Forelimb muscle (tissue), 1 donor: ENCODE measurements at regions not wholly inside any gene's neighbourhood (a gene's known extent, or its start where the extent isn't known, plus 50 kb on each side); places are given as distances from the start of the nearest gene placed in this dataset.
"Not testable (repeated sequence)": the region's sequence is repeated elsewhere in the genome, so short reads cannot be mapped to it uniquely, and the experiment has no call there.

Source experiments
- DNase-seq: peaks from one replicate; pipeline ENCODE4 v3.0.0-alpha.2; 2013; ENCODE audit warnings: low read depth

- no peak for DNase-seq
Measured at GRCh38 chr14:98184457-98184856, 1087.5 kb downstream of the BCL11B start.

GRCh38 chr14:98185036-98185435, 1087.0 kb downstream of the BCL11B start:
- no peak for DNase-seq

- no peak for DNase-seq
Measured at GRCh38 chr14:98186140-98186539, 1085.9 kb downstream of the BCL11B start.

- DNase-seq, result no peak
Measured at GRCh38 chr14:98187281-98187680, 1084.7 kb downstream of the BCL11B start.

DNA sequence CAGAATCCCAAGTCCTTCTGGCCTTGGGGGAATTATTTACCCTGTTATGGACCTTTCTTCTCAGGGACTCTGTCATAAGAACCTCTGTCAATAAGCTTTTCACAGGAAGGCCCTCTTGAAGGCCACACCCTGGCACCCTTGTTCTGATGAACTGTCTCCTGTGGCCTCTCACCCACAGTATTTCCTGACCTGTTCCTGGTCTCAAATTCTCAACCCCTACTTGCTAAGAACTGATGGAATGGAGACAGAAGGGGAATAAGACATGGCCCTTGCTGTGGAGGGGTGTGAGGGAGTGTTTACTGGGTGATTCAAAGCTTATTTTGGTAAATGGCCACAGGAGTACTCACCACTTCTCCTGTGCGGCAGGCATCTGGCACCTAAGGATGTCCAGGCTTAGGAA, 1082.9 kb downstream of the BCL11B start:
- DNase-seq, result no peak

- no peak for DNase-seq
Measured at GRCh38 chr14:98189511-98189910, 1082.5 kb downstream of the BCL11B start.

DNA sequence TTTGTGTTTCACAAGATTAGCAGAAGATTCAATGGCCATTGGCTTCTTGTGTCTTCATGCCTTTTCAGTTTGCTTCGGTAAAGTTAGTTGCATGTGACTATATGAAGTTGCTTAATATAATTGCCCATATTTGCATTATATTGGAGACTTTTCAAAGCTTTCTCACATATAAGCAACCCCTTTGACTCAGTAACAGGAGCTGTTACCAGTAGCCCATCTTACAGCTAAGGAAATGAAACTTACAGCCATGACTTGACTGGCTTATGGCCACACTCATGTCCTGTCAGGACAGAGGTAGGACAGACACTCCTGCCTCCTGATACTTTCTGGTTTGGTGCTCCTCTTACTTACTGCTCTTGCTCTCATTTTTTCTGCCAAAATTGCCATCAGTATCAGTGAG, 1082.1 kb downstream of the BCL11B start:
- DNase-seq, result no peak

GRCh38 chr14:98192946-98193345, 1079.1 kb downstream of the BCL11B start:
- DNase-seq, result no peak

GRCh38 chr14:98194821-98195220, 1077.2 kb downstream of the BCL11B start:
- DNase-seq, result no peak

DNA sequence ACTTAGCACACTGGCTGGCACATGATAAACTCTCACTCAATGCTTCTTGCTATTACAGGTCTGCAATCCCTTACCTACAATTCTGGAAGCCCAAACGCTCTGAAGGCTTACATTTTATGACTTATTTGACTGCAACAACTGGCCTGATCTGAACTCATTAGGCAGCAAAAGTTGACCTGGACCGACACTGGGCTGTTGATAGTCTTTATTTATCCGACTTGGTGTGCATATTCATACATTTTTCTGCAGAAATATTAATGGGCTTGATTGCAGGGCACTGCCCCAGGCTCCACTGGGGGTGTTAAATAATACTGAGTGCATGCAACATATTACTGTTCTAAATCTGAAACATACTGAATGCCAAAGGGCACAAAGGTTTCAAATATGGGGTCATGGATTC, 1076.7 kb downstream of the BCL11B start:
- no peak for DNase-seq

- no peak for DNase-seq
Measured at GRCh38 chr14:98197933-98198332, 1074.1 kb downstream of the BCL11B start.

GRCh38 chr14:98198385-98198784, 1073.6 kb downstream of the BCL11B start:
- no peak for DNase-seq

DNA sequence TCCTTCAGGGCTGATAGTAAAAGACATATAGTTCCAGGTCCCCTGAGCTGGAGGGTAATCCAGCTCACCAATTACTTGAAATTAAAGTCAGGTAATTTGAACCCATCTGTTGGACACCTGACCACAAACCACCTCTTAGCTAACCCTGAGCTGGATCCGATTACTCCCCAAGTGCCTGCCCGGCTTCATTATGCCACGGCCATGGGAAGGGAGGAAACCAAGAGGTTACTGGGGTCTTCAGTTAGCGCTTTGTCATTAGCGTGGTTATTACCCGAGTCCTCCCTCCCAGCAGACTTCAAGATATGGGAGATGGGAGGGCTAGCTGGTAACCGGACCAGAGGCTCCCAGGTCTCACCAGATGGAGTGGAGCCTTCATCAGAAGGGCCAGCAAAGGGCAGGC, 1071.4 kb downstream of the BCL11B start:
- no peak for DNase-seq

DNA sequence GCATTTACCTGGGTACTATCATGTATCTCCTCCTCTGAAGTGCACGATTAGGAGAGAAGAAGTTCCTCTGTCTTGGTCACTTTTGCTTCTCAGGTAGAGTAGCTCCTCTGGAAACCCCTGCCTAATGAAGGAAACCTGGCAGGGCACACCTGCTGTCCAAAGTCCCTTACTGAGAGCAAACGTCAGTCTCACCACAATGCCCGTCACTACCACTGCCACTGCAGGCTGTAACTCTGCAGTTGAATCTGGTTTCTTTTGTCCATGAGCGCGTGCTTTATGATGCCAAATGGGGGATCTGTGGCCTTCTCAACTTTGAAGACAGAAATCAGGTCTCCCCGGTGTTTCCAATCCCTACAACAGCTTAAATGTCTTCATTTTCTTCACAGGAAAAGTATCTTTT, 1068.6 kb downstream of the BCL11B start:
- no peak for DNase-seq

- no peak for DNase-seq
Measured at GRCh38 chr14:98204139-98204538, 1067.9 kb downstream of the BCL11B start.

DNA sequence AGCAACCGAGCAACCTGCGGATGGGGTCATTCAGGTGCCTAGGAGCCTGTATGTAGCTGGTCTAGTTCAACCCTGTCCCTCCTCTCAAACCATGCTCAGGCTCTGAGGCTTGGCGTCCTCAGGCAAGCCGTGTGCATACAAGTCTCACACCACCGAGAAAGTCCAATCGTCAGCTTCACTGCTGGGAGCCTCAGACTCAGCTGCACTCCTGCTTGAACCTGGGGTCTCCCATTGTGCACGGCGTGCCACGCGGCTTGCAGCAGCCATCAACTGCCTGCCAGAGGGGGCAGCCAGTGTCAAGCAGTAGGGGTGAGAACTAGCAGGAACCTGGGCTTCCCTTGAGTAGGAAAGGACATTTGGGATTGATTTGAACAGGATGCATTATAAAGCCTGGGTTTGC, 1064.6 kb downstream of the BCL11B start:
- no peak for DNase-seq

DNA sequence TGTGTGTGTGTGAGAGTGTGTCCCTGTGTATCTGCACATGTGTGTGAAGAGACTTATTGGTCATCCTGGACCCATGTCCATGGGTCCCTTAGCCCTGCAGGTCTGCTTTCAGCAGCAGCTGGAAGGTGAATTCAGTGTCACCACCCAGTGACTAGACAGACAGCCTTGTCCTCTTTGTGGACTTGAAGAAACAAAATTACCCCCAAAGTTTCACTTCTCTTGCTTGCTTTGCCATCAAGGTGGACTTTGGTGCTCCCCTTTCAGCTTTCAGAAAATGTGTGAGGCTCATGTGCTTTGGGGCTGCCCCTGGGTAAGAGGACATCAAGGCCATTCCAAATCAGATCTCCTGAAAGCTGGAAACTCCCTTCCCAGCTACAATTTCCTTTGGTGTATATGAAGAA, 1063.8 kb downstream of the BCL11B start:
- no peak for DNase-seq

GRCh38 chr14:98208943-98209342, 1063.1 kb downstream of the BCL11B start:
- no peak for DNase-seq

DNA sequence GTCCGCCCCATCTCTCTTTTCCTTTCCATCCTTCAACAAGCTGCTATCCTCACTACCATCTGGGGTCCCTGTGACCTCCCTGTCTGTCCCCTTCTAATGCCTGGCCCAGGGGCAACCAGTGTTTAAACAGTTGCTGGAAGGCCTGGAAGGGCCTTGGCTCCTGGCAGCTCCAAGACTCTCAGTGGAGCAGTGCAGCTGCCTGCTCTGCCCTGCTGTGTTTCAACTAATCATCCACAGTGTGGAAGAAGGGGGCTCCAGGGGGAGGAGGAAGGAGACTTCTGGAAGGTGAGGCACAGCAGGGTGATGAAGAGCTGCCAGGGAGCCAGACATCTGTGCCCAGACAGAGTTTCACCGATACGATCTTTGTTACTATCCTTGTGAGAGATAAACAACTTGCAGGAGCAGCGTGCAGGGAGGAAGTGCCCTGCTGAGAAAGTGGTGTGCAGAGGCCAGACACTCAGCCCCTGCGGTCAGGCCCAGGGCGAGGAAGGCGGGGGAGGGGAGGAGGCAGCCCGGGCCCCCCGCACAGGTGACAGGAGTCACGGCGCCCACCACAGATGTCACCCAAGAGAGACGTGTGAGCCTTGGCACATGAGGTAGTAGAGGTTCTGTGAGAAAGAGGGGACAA, 1061.8 kb downstream of the BCL11B start:
- no peak for DNase-seq

DNA sequence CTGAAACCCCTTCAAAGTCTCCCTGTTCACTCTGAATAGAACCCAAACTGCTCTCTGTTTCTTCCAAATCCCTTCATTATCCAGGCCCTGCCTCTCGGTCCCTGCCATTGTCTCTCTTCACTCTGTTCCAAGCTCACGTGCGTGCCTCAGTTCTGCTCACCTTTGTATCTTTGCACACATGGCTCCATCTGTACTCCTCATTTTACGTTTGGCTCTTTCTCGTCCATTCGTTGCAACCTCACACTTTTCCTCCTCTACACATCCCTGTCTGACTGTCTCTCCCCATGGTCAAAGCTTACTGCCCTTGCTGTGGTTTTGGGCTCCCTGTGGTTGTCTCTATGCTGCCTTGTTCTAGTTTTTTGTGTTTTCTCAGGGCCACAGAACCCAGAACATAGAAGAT, 1054.5 kb downstream of the BCL11B start:
- DNase-seq, result no peak

GRCh38 chr14:98218218-98218617, 1053.8 kb downstream of the BCL11B start:
- no peak for DNase-seq

DNA sequence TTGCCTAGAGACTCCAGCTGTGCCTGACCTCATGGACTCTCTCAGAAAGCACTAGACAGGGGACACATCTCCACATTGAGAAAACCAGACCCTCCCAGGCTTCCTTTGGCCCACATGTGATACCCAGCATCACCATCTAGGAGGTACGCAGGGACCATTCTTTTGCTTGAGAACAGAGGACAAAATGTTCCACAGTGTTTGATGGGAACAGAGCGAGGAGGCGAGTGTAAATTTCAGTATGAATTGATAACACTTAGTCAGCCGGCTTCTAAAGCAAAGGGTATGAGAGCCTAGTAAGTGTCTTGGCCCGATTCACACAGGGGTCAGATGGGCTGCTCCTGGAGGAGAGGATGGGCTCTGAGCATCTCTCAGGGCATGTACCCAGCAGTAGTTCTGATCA, 1052.4 kb downstream of the BCL11B start:
- DNase-seq, result no peak

GRCh38 chr14:98223106-98223505, 1048.9 kb downstream of the BCL11B start:
- no peak for DNase-seq

DNA sequence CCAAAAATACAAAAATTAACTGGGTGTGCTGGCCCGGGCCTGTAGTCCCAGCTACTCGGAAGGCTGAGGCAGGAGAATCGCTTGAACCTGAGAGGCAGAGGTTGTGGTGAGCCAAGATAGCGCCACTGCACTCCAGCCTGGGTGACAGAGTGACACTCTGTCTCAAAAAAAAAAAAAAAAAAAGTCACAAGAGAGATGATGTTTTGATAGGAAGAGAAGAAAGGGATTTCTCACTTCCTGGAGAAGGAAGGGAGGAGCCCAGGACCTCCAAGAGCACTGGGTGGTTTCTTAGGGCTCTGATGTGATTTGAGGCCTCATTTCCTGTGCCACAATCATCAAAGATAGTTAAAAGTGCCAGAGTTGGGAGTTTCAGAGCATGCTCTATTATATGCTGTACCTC, 1048.3 kb downstream of the BCL11B start:
- DNase-seq, result not testable (repeated sequence)
